Uterus (tissue), 2 donors: ENCODE measurements at regions not wholly inside any gene's neighbourhood (a gene's known extent, or its start where the extent isn't known, plus 50 kb on each side); places are given as distances from the start of the nearest gene placed in this dataset.

Experiments
- POLR2A ChIP-seq, 2 donors: fragments of 450-650 bp; IDR thresholded peaks; one replicate each; pipeline ENCODE4 v1.6.1; 2016; ENCODE audit warnings: antibody characterized with exemption in 2 of 2, mild to moderate bottlenecking in 1 of 2, moderate library complexity in 1 of 2
- TF ChIP-seq, protein P1 (sequence below), 4 experiments: fragments of 200-600 bp in 2 of 4; fragments of 450-650 bp in 2 of 4; sonication (generic) in 2 of 4; IDR thresholded peaks; one replicate each; pipeline ENCODE4 v1.5.1; 2016 to 2019; ENCODE audit warnings: antibody characterized with exemption in 4 of 4, mild to moderate bottlenecking in 2 of 4, moderate library complexity in 1 of 4

DNA sequence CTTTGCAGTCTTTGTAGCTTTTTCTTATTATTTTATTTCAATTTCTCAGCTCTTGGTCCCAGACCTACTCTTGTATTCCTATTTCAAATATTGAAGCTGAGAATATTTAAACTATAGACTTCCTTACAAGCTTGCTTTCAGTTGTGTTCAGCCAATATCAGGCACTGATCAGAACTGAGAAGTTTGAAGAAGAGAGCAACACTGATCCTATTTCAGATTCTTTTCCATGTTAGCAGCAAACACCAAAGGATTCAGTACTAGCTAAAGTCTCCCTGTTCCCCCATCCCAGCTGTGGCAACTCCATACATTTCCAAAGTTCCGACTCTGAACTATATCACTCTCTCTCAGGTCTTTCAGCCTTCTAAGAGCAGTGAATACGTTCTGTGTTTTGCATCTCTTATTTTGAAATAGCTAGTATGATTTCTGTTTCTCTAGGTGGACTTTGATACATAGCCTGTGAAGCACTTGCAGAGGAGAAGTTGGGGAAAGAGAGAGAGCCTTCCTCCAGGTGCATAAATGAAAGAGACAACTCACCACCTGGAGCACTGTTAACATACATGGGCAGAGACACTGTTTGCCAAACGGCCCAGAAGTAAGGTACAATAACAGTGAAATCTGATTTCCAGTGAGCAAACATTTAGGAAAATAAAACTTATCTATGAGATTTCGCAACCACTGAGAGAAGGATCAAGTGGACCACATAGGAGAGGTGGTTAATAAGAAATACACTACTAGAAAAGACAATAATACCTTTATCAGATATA, 135.0 kb upstream of the ZNF804A start:
- TF ChIP-seq, protein P1, sequence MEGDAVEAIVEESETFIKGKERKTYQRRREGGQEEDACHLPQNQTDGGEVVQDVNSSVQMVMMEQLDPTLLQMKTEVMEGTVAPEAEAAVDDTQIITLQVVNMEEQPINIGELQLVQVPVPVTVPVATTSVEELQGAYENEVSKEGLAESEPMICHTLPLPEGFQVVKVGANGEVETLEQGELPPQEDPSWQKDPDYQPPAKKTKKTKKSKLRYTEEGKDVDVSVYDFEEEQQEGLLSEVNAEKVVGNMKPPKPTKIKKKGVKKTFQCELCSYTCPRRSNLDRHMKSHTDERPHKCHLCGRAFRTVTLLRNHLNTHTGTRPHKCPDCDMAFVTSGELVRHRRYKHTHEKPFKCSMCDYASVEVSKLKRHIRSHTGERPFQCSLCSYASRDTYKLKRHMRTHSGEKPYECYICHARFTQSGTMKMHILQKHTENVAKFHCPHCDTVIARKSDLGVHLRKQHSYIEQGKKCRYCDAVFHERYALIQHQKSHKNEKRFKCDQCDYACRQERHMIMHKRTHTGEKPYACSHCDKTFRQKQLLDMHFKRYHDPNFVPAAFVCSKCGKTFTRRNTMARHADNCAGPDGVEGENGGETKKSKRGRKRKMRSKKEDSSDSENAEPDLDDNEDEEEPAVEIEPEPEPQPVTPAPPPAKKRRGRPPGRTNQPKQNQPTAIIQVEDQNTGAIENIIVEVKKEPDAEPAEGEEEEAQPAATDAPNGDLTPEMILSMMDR (IDR thresholded peaks at IDR 0.05), result no peak
- no peak for TF ChIP-seq POLR2A (IDR thresholded peaks at IDR 0.05)
